GM12873 (cell line): ENCODE measurements at regions not wholly inside any gene's neighbourhood (a gene's known extent, or its start where the extent isn't known, plus 50 kb on each side); places are given as distances from the start of the nearest gene placed in this dataset.

Experiments
- TF ChIP-seq, protein P1 (sequence below): IDR thresholded peaks from 2 replicates; pipeline ENCODE4 v1.5.1; 2012; ENCODE audit warnings: low read depth, mild to moderate bottlenecking, moderate library complexity, low read length, control low read depth; ENCODE audit not compliant: insufficient read depth; ENCODE audit errors: missing control alignments

- TF ChIP-seq, protein P1, sequence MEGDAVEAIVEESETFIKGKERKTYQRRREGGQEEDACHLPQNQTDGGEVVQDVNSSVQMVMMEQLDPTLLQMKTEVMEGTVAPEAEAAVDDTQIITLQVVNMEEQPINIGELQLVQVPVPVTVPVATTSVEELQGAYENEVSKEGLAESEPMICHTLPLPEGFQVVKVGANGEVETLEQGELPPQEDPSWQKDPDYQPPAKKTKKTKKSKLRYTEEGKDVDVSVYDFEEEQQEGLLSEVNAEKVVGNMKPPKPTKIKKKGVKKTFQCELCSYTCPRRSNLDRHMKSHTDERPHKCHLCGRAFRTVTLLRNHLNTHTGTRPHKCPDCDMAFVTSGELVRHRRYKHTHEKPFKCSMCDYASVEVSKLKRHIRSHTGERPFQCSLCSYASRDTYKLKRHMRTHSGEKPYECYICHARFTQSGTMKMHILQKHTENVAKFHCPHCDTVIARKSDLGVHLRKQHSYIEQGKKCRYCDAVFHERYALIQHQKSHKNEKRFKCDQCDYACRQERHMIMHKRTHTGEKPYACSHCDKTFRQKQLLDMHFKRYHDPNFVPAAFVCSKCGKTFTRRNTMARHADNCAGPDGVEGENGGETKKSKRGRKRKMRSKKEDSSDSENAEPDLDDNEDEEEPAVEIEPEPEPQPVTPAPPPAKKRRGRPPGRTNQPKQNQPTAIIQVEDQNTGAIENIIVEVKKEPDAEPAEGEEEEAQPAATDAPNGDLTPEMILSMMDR, result no peak
Measured at GRCh38 chr1:5098981-5099385, 444.6 kb downstream of the AJAP1 start.

DNA sequence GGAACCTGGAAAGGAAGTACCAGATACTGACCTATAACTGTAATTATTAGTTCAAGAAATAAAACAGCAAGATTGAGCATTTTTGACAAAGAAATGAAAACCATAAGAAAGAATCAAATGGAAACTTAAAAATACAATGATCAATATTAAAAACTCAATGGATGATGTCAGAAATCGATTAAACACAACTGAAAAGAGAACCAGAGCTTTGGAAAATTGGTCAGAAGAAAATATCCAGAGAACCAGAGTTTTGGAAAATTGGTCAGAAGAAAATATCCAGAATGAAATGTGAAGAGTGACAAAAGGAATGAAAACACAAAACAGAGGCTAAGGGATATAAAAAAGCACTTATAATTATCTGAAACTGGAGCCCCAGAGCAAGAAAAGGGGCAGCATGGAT, 438.6 kb downstream of the AJAP1 start:
- TF ChIP-seq, protein P1, result no peak

DNA sequence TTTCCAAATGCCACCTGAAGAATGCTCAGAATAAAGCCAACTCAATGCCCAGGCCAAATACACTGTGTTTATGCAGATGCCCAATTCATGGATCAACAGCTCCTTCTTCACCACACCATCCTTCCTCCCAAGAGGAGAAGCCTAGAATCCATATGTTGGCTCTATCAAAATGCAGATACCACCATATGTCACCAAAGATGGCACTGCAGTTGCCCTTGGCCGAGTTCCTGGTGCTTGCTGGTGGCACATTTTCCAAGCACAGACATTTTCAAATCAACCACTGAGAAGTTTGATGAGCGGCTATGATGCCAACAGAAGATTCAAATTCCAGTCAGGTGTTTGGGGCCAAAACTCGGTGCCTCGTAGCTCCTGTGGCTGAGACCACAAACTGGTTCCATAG, 430.3 kb downstream of the AJAP1 start:
- TF ChIP-seq, protein P1, result no peak

- TF ChIP-seq, protein P1, result no peak
Measured at GRCh38 chr1:5067246-5067645, 412.8 kb downstream of the AJAP1 start.

DNA sequence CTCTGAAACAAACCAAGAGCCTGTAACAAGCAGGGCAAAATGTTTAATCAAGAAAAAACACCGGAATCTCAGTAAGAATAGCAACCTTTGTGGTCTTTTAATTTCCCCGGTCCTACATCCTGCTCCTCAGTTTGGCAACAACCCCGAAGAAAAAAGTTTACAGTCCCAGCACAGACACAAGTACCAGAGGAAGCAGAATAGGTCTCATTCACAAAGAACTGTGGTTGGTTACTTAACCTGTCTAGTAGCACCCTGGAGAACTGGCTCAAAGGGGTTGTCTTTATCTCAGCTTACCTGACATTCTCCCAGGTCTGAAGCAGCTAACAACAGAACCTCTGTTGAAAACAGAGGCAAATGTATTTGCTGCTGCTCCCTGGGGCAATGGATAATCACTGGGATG, 399.3 kb downstream of the AJAP1 start:
- TF ChIP-seq, protein P1, result no peak

- TF ChIP-seq, protein P1, result no peak
Measured at GRCh38 chr1:5029136-5029535, 374.7 kb downstream of the AJAP1 start.

GRCh38 chr1:5012249-5012648, 357.8 kb downstream of the AJAP1 start:
- TF ChIP-seq, protein P1, result no peak
